Suppressor macrophage treated with lipopolysaccharide for 4 hours (primary cell): ENCODE measurements at regions not wholly inside any gene's neighbourhood (a gene's known extent, or its start where the extent isn't known, plus 50 kb on each side); places are given as distances from the start of the nearest gene placed in this dataset.
"Not testable (repeated sequence)": the region's sequence is repeated elsewhere in the genome, so short reads cannot be mapped to it uniquely, and the experiment has no call there.

Source experiments
- DNase-seq: peaks from one replicate; pipeline ENCODE4 v3.0.0-alpha.2; 2020

- DNase-seq, result no peak
These were observed 523.0 kb upstream of the CA10 start for GRCh38 chr17:52681480-52681879.

- no peak for DNase-seq
These were observed 519.7 kb upstream of the CA10 start for GRCh38 chr17:52678211-52678610.

- no peak for DNase-seq
These were observed 516.2 kb upstream of the CA10 start for GRCh38 chr17:52674686-52675085.

- no peak for DNase-seq
These were observed 515.3 kb upstream of the CA10 start for GRCh38 chr17:52673791-52674190.

GRCh38 chr17:52666264-52666663 is 507.8 kb upstream of the CA10 start:
- DNase-seq, result no peak

GRCh38 chr17:52660692-52661091 is 502.2 kb upstream of the CA10 start:
- no peak for DNase-seq

- DNase-seq, result no peak
These were observed 494.5 kb upstream of the CA10 start for GRCh38 chr17:52653014-52653413.

- DNase-seq, result no peak
These were observed 490.5 kb upstream of the CA10 start for GRCh38 chr17:52648995-52649394.

GRCh38 chr17:52647411-52647810 is 488.9 kb upstream of the CA10 start:
- DNase-seq, result no peak

- DNase-seq, result no peak
These were observed 477.9 kb upstream of the CA10 start for GRCh38 chr17:52636443-52636842.

GRCh38 chr17:52606590-52606989 is 448.1 kb upstream of the CA10 start:
- no peak for DNase-seq

GRCh38 chr17:52606098-52606497 is 447.6 kb upstream of the CA10 start:
- no peak for DNase-seq

- no peak for DNase-seq
These were observed 445.6 kb upstream of the CA10 start for GRCh38 chr17:52604105-52604504.

GRCh38 chr17:52597452-52598215 is 439.1 kb upstream of the CA10 start:
- not testable (repeated sequence) for DNase-seq

- DNase-seq, result no peak
These were observed 436.0 kb upstream of the CA10 start for GRCh38 chr17:52594516-52594915.

- no peak for DNase-seq
These were observed 388.5 kb upstream of the CA10 start for GRCh38 chr17:52546990-52547389.

GRCh38 chr17:52546493-52546892 is 388.0 kb upstream of the CA10 start:
- DNase-seq, result no peak

- no peak for DNase-seq
These were observed 378.9 kb upstream of the CA10 start for GRCh38 chr17:52537421-52537820.

GRCh38 chr17:52536489-52536888 is 378.0 kb upstream of the CA10 start:
- no peak for DNase-seq

- DNase-seq, result no peak
These were observed 373.9 kb upstream of the CA10 start for GRCh38 chr17:52532373-52532772.

GRCh38 chr17:52524096-52524637 is 365.7 kb upstream of the CA10 start:
- DNase-seq, result no peak

GRCh38 chr17:52517176-52517575 is 358.7 kb upstream of the CA10 start:
- DNase-seq, result no peak

GRCh38 chr17:52515927-52516326 is 357.4 kb upstream of the CA10 start:
- DNase-seq, result no peak

GRCh38 chr17:52505601-52506000 is 347.1 kb upstream of the CA10 start:
- no peak for DNase-seq

GRCh38 chr17:52504081-52504480 is 345.6 kb upstream of the CA10 start:
- DNase-seq, result no peak
